HepG2 (cell line): ENCODE measurements at regions not wholly inside any gene's neighbourhood (a gene's known extent, or its start where the extent isn't known, plus 50 kb on each side); places are given as distances from the start of the nearest gene placed in this dataset.

Experiments used
- ATAC-seq: fragments of 200-7000 bp; cut with Tn5 transposase; 3 replicates; pipeline ENCODE4 v1.9.1; 2020; ENCODE audit warnings: mild to moderate bottlenecking, moderate library complexity
- BruUV-seq: library from RNA; stranded (reverse); fragments of 400-500 nt; replicated peaks from 2 replicates; lab custom pipeline; 2021; lab: Mats Ljungman, UMichigan
- CTCF ChIA-PET: fragments of 300-600 bp; formaldehyde crosslinking; extraction: SDS; loops from one replicate; lab custom pipeline; 2021; ENCODE audit warnings: low total read pairs, inconsistent platforms, low intra/inter-chr PET ratio; lab: Yijun Ruan, JAX
- POLR2A ChIA-PET: fragments of 350-600 bp; sonication (Branson Sonifier 250); formaldehyde crosslinking; loops from one replicate; lab custom pipeline; 2020; ENCODE audit warnings: antibody characterized with exemption, inconsistent platforms; lab: Yijun Ruan, JAX
- DNase-seq: peaks from one replicate; pipeline ENCODE4 v3.0.0-alpha.2; 2015; ENCODE audit warnings: low spot score
- FAIRE-seq: peaks from 3 replicates; lab custom pipeline; 2011; peaks lifted over from hg19 to GRCh38; lab: Jason Lieb, UNC
- H2AFZ ChIP-seq: one replicate; pipeline ENCODE4 v1.6.1; 2011; ENCODE audit warnings: low read length, inconsistent platforms
- H3K27ac ChIP-seq: fragments of 300-600 bp; 3 replicates; pipeline ENCODE4 v1.8.0; 2011; ENCODE audit warnings: mixed run types, mild to moderate bottlenecking, mixed read lengths, low read length, inconsistent platforms; ENCODE audit not compliant: insufficient read depth; ENCODE audit errors: extremely low read length
- H3K27me3 ChIP-seq, 2 experiments: fragments of 200-600 bp in 1 of 2; 2 replicates in 1 of 2; 3 replicates in 1 of 2; pipeline versions ENCODE4 v1.6.0 to v1.8.0; 2011; ENCODE audit warnings: low read length in 2 of 2, mild to moderate bottlenecking in 2 of 2, moderate library complexity in 2 of 2, inconsistent platforms in 1 of 2; ENCODE audit not compliant: insufficient read depth in 2 of 2, control insufficient read depth in 1 of 2
- H3K36me3 ChIP-seq, 2 experiments: fragments of 200-600 bp in 1 of 2; replicated peaks in 1 of 2; 2 replicates in 1 of 2; 3 replicates in 1 of 2; pipeline versions ENCODE4 v1.5.1 to v1.8.0; 2011; ENCODE audit warnings: low read length in 2 of 2, inconsistent platforms in 1 of 2; ENCODE audit not compliant: insufficient read depth in 2 of 2, control insufficient read depth in 1 of 2
- H3K4me1 ChIP-seq: 2 replicates; pipeline ENCODE4 v1.5.1; 2012; ENCODE audit warnings: low read length, inconsistent platforms; ENCODE audit not compliant: insufficient read depth
- H3K4me2 ChIP-seq: 2 replicates; pipeline ENCODE4 v1.6.0; 2011; ENCODE audit warnings: low read depth, low read length, inconsistent platforms
- H3K4me3 ChIP-seq, 3 experiments: fragments of 200-600 bp in 1 of 3; sonication (generic), shearing (Covaris generic) in 1 of 3; replicated peaks in 1 of 3; 2 replicates each; pipeline ENCODE4 v1.5.1; 2011 to 2016; ENCODE audit warnings: low read length in 3 of 3, inconsistent platforms in 2 of 3, low read depth in 2 of 3, mild to moderate bottlenecking in 2 of 3, control low read depth in 1 of 3, mixed read lengths in 1 of 3; ENCODE audit not compliant: insufficient read depth in 1 of 3
- H3K79me2 ChIP-seq: one replicate; pipeline ENCODE4 v1.6.1; 2011; ENCODE audit warnings: low read length, inconsistent platforms; ENCODE audit not compliant: insufficient read depth
- H3K9ac ChIP-seq: 2 replicates; pipeline ENCODE4 v1.6.0; 2011; ENCODE audit warnings: mild to moderate bottlenecking, low read depth, low read length, inconsistent platforms; ENCODE audit not compliant: insufficient read depth
- H3K9me3 ChIP-seq: 2 replicates; pipeline ENCODE4 v1.5.1; 2012; ENCODE audit warnings: mild to moderate bottlenecking, low read length
- H4K20me1 ChIP-seq: 2 replicates; pipeline ENCODE4 v1.6.0; 2011; ENCODE audit warnings: inconsistent platforms, mild to moderate bottlenecking, low read length, moderate library complexity; ENCODE audit not compliant: insufficient read depth
- CENPT ChIP-seq: sonication (generic); formaldehyde crosslinking; IDR thresholded peaks from 2 replicates; pipeline ENCODE4 v1.8.0; 2022; ENCODE audit warnings: low read depth, mild to moderate bottlenecking, moderate library complexity, missing genetic modification reagents
- EHMT2 ChIP-seq: fragments of 200-600 bp; sonication (generic); IDR thresholded peaks from 2 replicates; pipeline ENCODE4 v1.7.0; 2017; ENCODE audit warnings: antibody characterized with exemption, low read depth, low read length, borderline replicate concordance
- ELF1 ChIP-seq: sonication (generic); formaldehyde crosslinking; IDR thresholded peaks from 2 replicates; pipeline ENCODE4 v1.4.0; 2020; ENCODE audit warnings: missing genetic modification reagents
- FOSL1 ChIP-seq: sonication (generic); formaldehyde crosslinking; IDR thresholded peaks from 2 replicates; pipeline ENCODE4 v1.9.0; 2021; ENCODE audit warnings: missing genetic modification reagents, borderline replicate concordance
- FOXC1 ChIP-seq: sonication (generic); formaldehyde crosslinking; IDR thresholded peaks from 2 replicates; pipeline ENCODE4 v1.8.0; 2022; ENCODE audit warnings: mild to moderate bottlenecking, missing genetic modification reagents, borderline replicate concordance
- HNRNPL ChIP-seq: fragments of 200-400 bp; formaldehyde crosslinking; IDR thresholded peaks from 2 replicates; pipeline ENCODE4 v1.6.1; 2017; ENCODE audit warnings: mild to moderate bottlenecking, low read depth, low read length
- LCORL ChIP-seq, 2 experiments: fragments of 450-650 bp in 1 of 2; sonication (generic) in 1 of 2; formaldehyde crosslinking in 1 of 2; IDR thresholded peaks; 2 replicates each; pipeline versions ENCODE4 v1.5.0 to v1.6.1; 2017 to 2020; ENCODE audit warnings: antibody characterized with exemption in 1 of 2, missing genetic modification reagents in 1 of 2
- MED13 ChIP-seq: sonication (generic); formaldehyde crosslinking; IDR thresholded peaks from 2 replicates; pipeline ENCODE4 v1.5.0; 2020; ENCODE audit warnings: missing genetic modification reagents
- MZF1 ChIP-seq: sonication (generic); formaldehyde crosslinking; IDR thresholded peaks from 2 replicates; pipeline ENCODE4 v1.8.1; 2023; ENCODE audit warnings: mild to moderate bottlenecking, missing genetic modification reagents, borderline replicate concordance
- PREB ChIP-seq: sonication (generic); formaldehyde crosslinking; IDR thresholded peaks from 2 replicates; pipeline ENCODE4 v1.4.0; 2020; ENCODE audit warnings: missing genetic modification reagents
- RAD21 ChIP-seq: fragments of 450-650 bp; formaldehyde crosslinking; IDR thresholded peaks from 2 replicates; pipeline ENCODE4 v1.5.0; 2020; ENCODE audit warnings: mild to moderate bottlenecking
- SAP130 ChIP-seq: IDR thresholded peaks from 2 replicates; pipeline ENCODE4 v1.6.1; 2016; ENCODE audit warnings: low read depth
- SMYD3 ChIP-seq: sonication (generic); formaldehyde crosslinking; IDR thresholded peaks from 2 replicates; pipeline ENCODE4 v1.8.1; 2023; ENCODE audit warnings: mild to moderate bottlenecking, missing genetic modification reagents
- U2AF2 ChIP-seq: fragments of 200-400 bp; formaldehyde crosslinking; IDR thresholded peaks from 2 replicates; pipeline ENCODE4 v1.6.1; 2017; ENCODE audit warnings: low read depth, mild to moderate bottlenecking, low read length
- ZBTB38 ChIP-seq: sonication (generic); formaldehyde crosslinking; IDR thresholded peaks from 2 replicates; pipeline ENCODE4 v1.5.1; 2020; ENCODE audit warnings: mild to moderate bottlenecking, missing genetic modification reagents
- ZNF543 ChIP-seq: sonication (generic); formaldehyde crosslinking; IDR thresholded peaks from 2 replicates; pipeline ENCODE4 v1.4.0; 2020; ENCODE audit warnings: mild to moderate bottlenecking, missing genetic modification reagents
- ZNF747 ChIP-seq: sonication (generic); formaldehyde crosslinking; IDR thresholded peaks from 2 replicates; pipeline ENCODE4 v1.8.1; 2023; ENCODE audit warnings: missing genetic modification reagents, mild to moderate bottlenecking, borderline replicate concordance
- in situ Hi-C: cut with HindIII; loops from 2 replicates; pipeline ENCODE4 v1.10.0; 2017; ENCODE audit warnings: low pct_unique_long_range_greater_than_20kb; ENCODE audit not compliant: extremely low pct_ligation_motif_present
- intact Hi-C: fragments of 100-400 bp; cut with micrococcal nuclease; formaldehyde crosslinking; loops from one replicate; pipeline ENCODE4 v1.10.0; 2022; ENCODE audit not compliant: unreplicated experiment
- TF ChIP-seq, protein P1 (sequence below), 2 experiments: sonication (generic) in 1 of 2; formaldehyde crosslinking in 1 of 2; IDR thresholded peaks; 2 replicates each; pipeline versions ENCODE4 v1.6.1 to v1.9.0; 2014 to 2022; ENCODE audit warnings: antibody characterized with exemption in 1 of 2, borderline replicate concordance in 1 of 2, inconsistent platforms in 1 of 2, low read depth in 1 of 2, missing genetic modification reagents in 1 of 2

DNA sequence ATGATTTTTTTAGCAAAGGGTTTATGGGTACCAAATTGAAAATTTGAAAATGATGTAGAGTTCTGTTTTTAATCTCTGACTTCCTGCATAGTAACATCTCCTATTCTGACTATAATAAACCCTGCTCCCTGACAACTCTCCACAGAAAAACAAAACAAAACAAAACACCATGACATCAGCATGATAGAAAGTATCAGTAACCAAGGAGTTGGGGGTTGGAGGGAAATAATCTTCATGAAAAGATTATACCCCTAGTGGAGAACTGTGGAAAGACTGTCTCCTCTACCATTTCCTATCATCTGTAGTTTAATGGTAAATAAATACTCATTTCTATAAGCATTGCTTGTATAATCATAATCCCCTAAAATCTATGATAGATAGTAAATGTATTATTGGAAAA is 1034.8 kb downstream of the NLGN4Y start:
- no peaks in the 10 kb centered on the region for H3K79me2 ChIP-seq
- DNase-seq (no peak), FAIRE-seq (no peak), ATAC-seq (no peak)
- no peaks in the 10 kb centered on the region for H4K20me1 ChIP-seq
- intact Hi-C loops (no loop called here), in situ Hi-C loops (no loop called here)
- POLR2A ChIA-PET = no interaction called here
- no peaks in the 10 kb centered on the region for H3K9me3 ChIP-seq
- no peaks in the 10 kb centered on the region for H3K36me3 ChIP-seq
- CTCF ChIA-PET = no interaction called here
- H3K27me3 ChIP-seq = no peaks in the 10 kb centered on the region
- H3K4me2 ChIP-seq = no peak overlapping the region
- TF ChIP-seq PREB (CRISPR knock-in tag) = no peak
- TF ChIP-seq, protein P1, sequence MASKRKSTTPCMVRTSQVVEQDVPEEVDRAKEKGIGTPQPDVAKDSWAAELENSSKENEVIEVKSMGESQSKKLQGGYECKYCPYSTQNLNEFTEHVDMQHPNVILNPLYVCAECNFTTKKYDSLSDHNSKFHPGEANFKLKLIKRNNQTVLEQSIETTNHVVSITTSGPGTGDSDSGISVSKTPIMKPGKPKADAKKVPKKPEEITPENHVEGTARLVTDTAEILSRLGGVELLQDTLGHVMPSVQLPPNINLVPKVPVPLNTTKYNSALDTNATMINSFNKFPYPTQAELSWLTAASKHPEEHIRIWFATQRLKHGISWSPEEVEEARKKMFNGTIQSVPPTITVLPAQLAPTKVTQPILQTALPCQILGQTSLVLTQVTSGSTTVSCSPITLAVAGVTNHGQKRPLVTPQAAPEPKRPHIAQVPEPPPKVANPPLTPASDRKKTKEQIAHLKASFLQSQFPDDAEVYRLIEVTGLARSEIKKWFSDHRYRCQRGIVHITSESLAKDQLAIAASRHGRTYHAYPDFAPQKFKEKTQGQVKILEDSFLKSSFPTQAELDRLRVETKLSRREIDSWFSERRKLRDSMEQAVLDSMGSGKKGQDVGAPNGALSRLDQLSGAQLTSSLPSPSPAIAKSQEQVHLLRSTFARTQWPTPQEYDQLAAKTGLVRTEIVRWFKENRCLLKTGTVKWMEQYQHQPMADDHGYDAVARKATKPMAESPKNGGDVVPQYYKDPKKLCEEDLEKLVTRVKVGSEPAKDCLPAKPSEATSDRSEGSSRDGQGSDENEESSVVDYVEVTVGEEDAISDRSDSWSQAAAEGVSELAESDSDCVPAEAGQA (IDR thresholded peaks at IDR 0.05; ENCODE audit: low read depth) = no peak
- TF ChIP-seq, protein P1 (CRISPR knock-in tag; IDR thresholded peaks at IDR 0.05; ENCODE audit: borderline replicate concordance) = no peak
- TF ChIP-seq MZF1 (CRISPR knock-in tag) = no peak
- TF ChIP-seq U2AF2 = no peak
- TF ChIP-seq CENPT = no peak
- TF ChIP-seq ELF1 (CRISPR knock-in tag) = no peak
- TF ChIP-seq RAD21 (CRISPR knock-in tag) = no peak
- no peak for TF ChIP-seq FOXC1 (CRISPR knock-in tag)
- no peak for TF ChIP-seq HNRNPL
- no peak for TF ChIP-seq ZBTB38 (CRISPR knock-in tag)
- TF ChIP-seq FOSL1 (CRISPR knock-in tag) = no peak
- no peak for TF ChIP-seq MED13
- TF ChIP-seq LCORL (IDR thresholded peaks at IDR 0.05) = no peak
- no peak for TF ChIP-seq LCORL (CRISPR knock-in tag; IDR thresholded peaks at IDR 0.05)
- no peak for TF ChIP-seq SMYD3 (CRISPR knock-in tag)
- TF ChIP-seq ZNF543 (CRISPR knock-in tag) = no peak
- no peak for TF ChIP-seq SAP130 (CRISPR knock-in tag)
- no peak for TF ChIP-seq ZNF747 (CRISPR knock-in tag)
- no peak for TF ChIP-seq EHMT2
- H3K27ac ChIP-seq = no peak overlapping the region
- no peak overlapping the region for H3K4me3 ChIP-seq
- H2AFZ ChIP-seq = no peak overlapping the region
- no TSS peak for BruUV-seq
- no peaks in the 10 kb centered on the region for H3K4me1 ChIP-seq
- H3K9ac ChIP-seq = no peak overlapping the region
